ENCODE measurements at regions not wholly inside any gene's neighbourhood (a gene's known extent, or its start where the extent isn't known, plus 50 kb on each side); places are given as distances from the start of the nearest gene placed in this dataset.
A peak's percentile ranks its signal among the peaks of the same experiment; 100 is the strongest.
"Not testable (repeated sequence)": the region's sequence is repeated elsewhere in the genome, so short reads cannot be mapped to it uniquely, and the experiment has no call there.

GRCh38 chr1:172834609-172835008 is 175.7 kb downstream of the FASLG start:
- POLR2A ChIA-PET, result no interaction called here
- DNase-seq (ENCODE audit: extremely low spot score), result no peak
- CTCF ChIA-PET, result interaction anchor here (0.5 kb wide), 1 partner anchor 1429 kb away, joined by 5 read pairs; no protein-coding TSS in a partner anchor
- TF ChIP-seq L3MBTL2 (conservative IDR thresholded peaks at IDR 0.05), result peak; percentile 58
- TF ChIP-seq PKNOX1 (IDR thresholded peaks at IDR 0.05), result no peak
- no peak for TF ChIP-seq ELF4 (IDR thresholded peaks at IDR 0.05)

- no peak for DNase-seq (ENCODE audit: extremely low spot score)
- ChIA-PET CTCF (no interaction called here), POLR2A (no interaction called here)
- TF ChIP-seq L3MBTL2 (conservative IDR thresholded peaks at IDR 0.05), result no peak
Observed at GRCh38 chr1:172835834-172836233, 176.9 kb downstream of the FASLG start.

GRCh38 chr1:172837816-172838679 is 179.1 kb downstream of the FASLG start:
- CTCF ChIA-PET, result no interaction called here
- no peak for DNase-seq (ENCODE audit: extremely low spot score)
- TF ChIP-seq ZNF384 (IDR thresholded peaks at IDR 0.05), result no peak
- no peak for TF ChIP-seq BHLHE40 (IDR thresholded peaks at IDR 0.05; ENCODE audit: borderline replicate concordance)
- no peak for TF ChIP-seq LEF1 (IDR thresholded peaks at IDR 0.05; ENCODE audit: borderline replicate concordance)
- no peak for TF ChIP-seq ELF4 (IDR thresholded peaks at IDR 0.05)
- no peak for TF ChIP-seq SUZ12 (IDR thresholded peaks at IDR 0.05)
- no peak for TF ChIP-seq FOXM1 (IDR thresholded peaks at IDR 0.05; ENCODE audit: borderline replicate concordance)
- TF ChIP-seq FOXA1 (IDR thresholded peaks at IDR 0.05), result no peak
- TF ChIP-seq HDGF (IDR thresholded peaks at IDR 0.05; ENCODE audit: borderline replicate concordance), result no peak
- TF ChIP-seq FOXK2 (IDR thresholded peaks at IDR 0.05), result no peak
- TF ChIP-seq NFRKB (IDR thresholded peaks at IDR 0.05), result no peak
- no peak for TF ChIP-seq PKNOX1 (IDR thresholded peaks at IDR 0.05)
- no peak for TF ChIP-seq ARNT (IDR thresholded peaks at IDR 0.05)
- no peak for TF ChIP-seq TARDBP (IDR thresholded peaks at IDR 0.05)
- no peak for TF ChIP-seq L3MBTL2 (conservative IDR thresholded peaks at IDR 0.05)
- TF ChIP-seq SP1 (IDR thresholded peaks at IDR 0.05), result no peak
- no peak for TF ChIP-seq CTBP1 (IDR thresholded peaks at IDR 0.05; ENCODE audit: borderline replicate concordance)
- POLR2A ChIA-PET, result no interaction called here

- POLR2A ChIA-PET, result no interaction called here
- no peak for TF ChIP-seq BHLHE40 (IDR thresholded peaks at IDR 0.05; ENCODE audit: borderline replicate concordance)
- TF ChIP-seq HDGF (IDR thresholded peaks at IDR 0.05; ENCODE audit: borderline replicate concordance), result no peak
- TF ChIP-seq NFRKB (IDR thresholded peaks at IDR 0.05), result no peak
- TF ChIP-seq FOXK2 (IDR thresholded peaks at IDR 0.05), result no peak
- TF ChIP-seq FOXM1 (IDR thresholded peaks at IDR 0.05; ENCODE audit: borderline replicate concordance), result no peak
- no peak for TF ChIP-seq ELF4 (IDR thresholded peaks at IDR 0.05)
- no peak for TF ChIP-seq PKNOX1 (IDR thresholded peaks at IDR 0.05)
- TF ChIP-seq LEF1 (IDR thresholded peaks at IDR 0.05; ENCODE audit: borderline replicate concordance), result no peak
- CTCF ChIA-PET, result no interaction called here
- no peak for DNase-seq (ENCODE audit: extremely low spot score)
Observed at GRCh38 chr1:172838680-172839313, 179.9 kb downstream of the FASLG start.

- POLR2A ChIA-PET; DNase-seq (ENCODE audit: extremely low spot score): not testable (repeated sequence)
- CTCF ChIA-PET, result interaction anchor here (0.9 kb wide), 1 partner anchor 13 kb away, joined by 3 read pairs; no protein-coding TSS in a partner anchor
Observed at GRCh38 chr1:172839639-172840038, 180.7 kb downstream of the FASLG start.

- TF ChIP-seq BHLHE40 (IDR thresholded peaks at IDR 0.05; ENCODE audit: borderline replicate concordance) (no peak), HDGF (IDR thresholded peaks at IDR 0.05; ENCODE audit: borderline replicate concordance) (no peak), ARNT (IDR thresholded peaks at IDR 0.05) (no peak), ZNF384 (IDR thresholded peaks at IDR 0.05) (no peak), FOXM1 (IDR thresholded peaks at IDR 0.05; ENCODE audit: borderline replicate concordance) (no peak), TARDBP (IDR thresholded peaks at IDR 0.05) (no peak), FOXK2 (IDR thresholded peaks at IDR 0.05) (no peak), L3MBTL2 (conservative IDR thresholded peaks at IDR 0.05) (no peak), SUZ12 (IDR thresholded peaks at IDR 0.05) (no peak), PKNOX1 (IDR thresholded peaks at IDR 0.05) (no peak), SP1 (IDR thresholded peaks at IDR 0.05) (no peak), NFRKB (IDR thresholded peaks at IDR 0.05) (no peak), ELF4 (IDR thresholded peaks at IDR 0.05) (no peak), FOXA1 (IDR thresholded peaks at IDR 0.05) (no peak)
- DNase-seq (ENCODE audit: extremely low spot score), result no peak
- ChIA-PET CTCF (interaction anchor here (0.6 to 0.7 kb wide), 2 partner anchors 101 to 505 kb away, joined by 3 to 8 read pairs; no protein-coding TSS in a partner anchor), POLR2A (no interaction called here)
Observed at GRCh38 chr1:172843444-172843843, 184.5 kb downstream of the FASLG start.

Measured in HEK293T (cell line).